SKM-1 treated with dmso at 0.1 percent for 144 hours (cell line): ENCODE measurements at regions not wholly inside any gene's neighbourhood (a gene's known extent, or its start where the extent isn't known, plus 50 kb on each side); places are given as distances from the start of the nearest gene placed in this dataset.
A peak's percentile ranks its signal among the peaks of the same experiment; 100 is the strongest.
"Not testable (repeated sequence)": the region's sequence is repeated elsewhere in the genome, so short reads cannot be mapped to it uniquely, and the experiment has no call there.

Source experiments
- DNase-seq: peaks from one replicate; lab custom pipeline; 2025; ENCODE audit not compliant: unreplicated experiment; lab: John Stamatoyannopoulos, UW

DNA sequence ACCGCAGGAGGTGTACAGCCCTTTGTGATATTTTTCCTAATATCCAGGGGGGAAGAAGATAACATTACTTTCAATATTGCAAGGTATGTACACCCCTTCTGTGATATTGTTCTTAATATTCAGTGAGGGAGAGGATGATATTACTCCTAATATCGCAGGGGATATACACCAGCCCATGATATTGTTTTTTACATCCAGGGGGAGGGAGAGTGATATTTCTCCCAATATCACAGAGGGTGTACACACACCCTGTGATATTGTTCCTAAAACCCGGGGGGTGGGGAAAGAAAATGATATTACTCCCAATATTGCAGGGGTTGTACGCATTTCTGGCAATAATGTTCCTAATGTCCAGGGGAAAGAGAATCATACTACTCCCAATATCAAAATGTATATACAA lies 58.0 kb upstream of the SLC25A48 start:
- no peak for DNase-seq

GRCh38 chr5:135761746-135762145 lies 72.7 kb upstream of the SLC25A48 start:
- no peak for DNase-seq

DNA sequence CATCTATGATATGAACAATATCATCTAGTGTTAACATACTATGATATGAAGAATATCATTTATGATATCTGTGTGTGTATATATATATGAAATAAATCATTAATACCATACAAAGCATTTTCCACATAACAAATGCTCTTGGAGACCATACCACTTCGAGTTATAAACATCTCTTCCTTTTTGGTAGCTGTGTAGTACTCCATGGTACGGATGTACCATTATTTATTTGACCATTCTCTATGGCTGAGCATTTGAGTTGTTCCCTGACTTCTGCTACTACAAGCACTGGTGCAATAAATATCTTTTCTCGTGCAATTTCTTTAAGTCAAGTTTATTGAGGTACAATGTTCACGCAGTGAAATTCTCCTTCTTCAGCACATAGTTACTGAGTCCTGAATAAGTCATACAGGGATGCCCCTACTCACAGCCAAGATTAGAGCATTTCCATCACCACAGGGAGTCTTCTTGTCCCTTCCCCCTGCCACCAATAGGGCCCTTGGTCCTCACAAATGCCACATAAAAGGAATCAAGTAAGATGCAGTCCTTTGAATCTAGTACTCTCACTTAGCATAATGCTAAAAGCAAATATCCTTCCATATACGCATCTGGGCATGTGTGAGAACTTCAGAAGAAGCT lies 75.2 kb upstream of the SLC25A48 start:
- no peak for DNase-seq

GRCh38 chr5:135753990-135754389 lies 80.5 kb upstream of the SLC25A48 start:
- DNase-seq = no peak

GRCh38 chr5:135750506-135750905 lies 84.0 kb upstream of the SLC25A48 start:
- no peak for DNase-seq

DNA sequence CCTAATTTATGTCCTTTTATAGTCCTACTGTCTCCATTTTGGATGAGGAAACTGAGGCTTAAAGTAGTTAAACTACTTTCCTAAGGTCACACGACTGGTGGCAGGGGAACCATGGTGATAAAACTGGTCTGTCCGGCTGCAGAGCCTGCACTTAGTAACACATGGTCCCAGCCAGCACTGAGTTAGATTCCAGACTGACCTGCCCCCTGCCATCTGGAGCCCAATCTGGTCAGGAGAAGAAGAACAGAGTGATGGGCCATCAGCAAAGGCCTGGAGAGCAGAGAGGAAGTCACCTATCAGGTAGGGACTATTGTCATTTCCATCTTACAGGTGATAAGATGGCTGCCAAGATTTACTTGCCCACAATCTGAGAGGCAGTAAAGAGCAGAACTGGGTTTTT lies 86.6 kb upstream of the SLC25A48 start:
- no peak for DNase-seq

DNA sequence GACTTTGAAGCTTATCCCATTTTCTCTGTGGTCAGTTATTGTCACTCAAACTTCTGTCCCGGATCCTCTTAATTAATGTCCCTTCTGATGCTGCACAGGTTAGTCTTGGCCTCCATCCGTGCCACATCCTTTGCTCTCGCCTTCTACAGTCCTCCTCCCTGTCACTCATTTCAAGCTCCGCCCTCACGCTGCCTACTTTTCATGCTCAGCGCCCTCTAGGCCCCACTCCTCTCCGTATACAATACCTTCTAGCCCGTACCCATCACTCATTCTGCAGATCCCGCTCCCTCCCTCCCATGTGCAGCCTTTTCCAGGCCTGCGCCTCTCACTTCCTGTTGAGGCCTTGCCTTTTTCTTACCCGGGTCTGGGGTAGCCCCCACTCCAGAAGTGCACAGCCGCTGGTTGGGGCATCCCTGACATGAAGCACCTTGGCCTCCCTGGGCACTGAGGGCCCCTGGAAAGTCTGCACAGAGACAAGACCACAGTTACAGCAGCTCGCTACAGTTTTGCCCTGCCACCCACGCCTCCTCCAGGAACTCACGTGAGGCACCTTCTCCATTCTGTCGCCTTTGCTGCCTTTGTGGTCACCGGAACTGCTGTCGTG lies 88.5 kb upstream of the SLC25A48 start:
- DNase-seq = no peak

GRCh38 chr5:135743705-135744411 lies 90.6 kb upstream of the SLC25A48 start:
- no peak for DNase-seq

DNA sequence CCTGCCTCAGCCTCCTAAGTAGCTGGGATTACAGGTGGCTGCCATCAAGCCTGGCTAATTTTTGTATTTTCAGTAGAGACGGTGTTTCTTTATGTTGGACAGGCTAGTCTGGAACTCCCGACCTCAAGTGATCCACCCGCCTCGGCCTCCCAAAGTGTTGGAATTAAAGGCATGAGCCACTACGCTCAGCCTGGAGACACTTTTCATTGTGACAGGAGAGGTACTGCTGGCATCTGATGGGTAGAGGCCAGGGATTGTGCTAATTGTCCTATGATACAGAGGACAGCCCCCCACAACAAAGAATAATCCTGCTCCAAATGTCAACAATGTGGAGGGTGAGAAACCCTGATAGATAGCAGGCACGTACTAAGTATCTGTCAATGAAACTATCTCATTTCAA lies 91.3 kb upstream of the SLC25A48 start:
- no peak for DNase-seq

DNA sequence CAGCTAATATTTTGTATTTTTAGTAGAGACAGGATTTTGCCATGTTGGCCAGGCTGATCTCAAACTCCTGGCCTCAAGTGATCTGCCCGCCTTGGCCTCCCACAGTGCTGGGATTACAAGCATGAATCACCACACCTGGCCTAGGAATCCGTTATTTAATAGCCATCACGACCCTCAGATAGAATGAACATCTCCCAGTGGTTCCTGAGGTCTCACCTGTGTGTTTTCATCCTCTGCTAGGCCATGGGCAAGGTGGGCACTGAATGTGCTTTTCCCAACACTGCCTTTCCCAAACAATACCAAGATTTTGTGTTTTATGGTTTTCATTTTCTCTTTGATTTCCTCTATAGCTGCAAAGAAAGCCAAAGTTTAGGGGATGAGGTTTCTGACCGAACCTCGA lies 92.2 kb upstream of the SLC25A48 start:
- DNase-seq = not testable (repeated sequence)

DNA sequence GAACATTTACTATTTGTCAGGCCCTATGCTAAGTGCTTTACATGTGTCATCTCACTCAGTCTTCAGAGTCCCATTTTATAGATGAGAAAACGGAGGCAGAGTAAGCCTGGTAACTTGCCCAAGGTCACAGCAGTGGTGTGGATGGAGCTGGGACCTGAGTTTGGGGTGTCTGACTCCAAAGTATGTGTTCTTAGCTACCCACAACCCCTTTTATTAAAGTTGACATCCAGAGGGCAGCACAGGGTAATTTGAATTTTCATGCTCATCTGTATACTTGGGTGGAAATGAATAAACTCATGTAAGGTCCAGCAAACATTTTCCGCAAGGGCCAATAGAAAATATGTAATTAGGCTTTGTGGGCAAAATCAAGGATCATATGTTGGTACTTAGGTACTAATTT lies 93.4 kb upstream of the SLC25A48 start:
- no peak for DNase-seq

GRCh38 chr5:135740475-135740874 lies 94.0 kb upstream of the SLC25A48 start:
- no peak for DNase-seq

DNA sequence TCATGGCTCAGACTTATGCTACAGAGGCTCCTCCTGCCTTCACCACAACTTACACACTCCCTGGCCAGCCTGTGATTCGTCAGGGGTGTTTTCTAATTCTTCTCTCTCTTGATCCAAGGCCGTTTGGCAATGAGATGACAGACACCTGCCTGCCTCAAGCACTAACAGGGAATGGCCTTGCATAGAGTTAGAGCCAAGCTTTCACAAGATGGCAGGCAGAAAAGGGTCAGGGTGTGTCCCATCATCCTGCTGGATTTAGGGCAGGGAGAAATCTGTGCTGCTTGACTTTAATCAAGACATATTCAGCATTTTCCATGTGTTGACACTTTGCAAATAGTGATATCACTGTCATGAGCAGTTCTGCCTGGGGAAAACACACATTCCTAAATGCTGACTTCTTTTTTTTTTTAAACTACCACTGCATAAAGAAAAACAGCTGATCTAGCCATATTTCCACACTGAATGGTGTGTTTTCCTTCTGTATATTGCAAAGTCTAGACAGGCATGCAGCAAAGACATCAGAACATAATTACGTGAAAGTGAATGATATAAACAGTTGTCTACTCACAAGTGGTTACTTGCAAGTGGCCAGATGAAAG lies 95.0 kb upstream of the SLC25A48 start:
- DNase-seq = no peak

DNA sequence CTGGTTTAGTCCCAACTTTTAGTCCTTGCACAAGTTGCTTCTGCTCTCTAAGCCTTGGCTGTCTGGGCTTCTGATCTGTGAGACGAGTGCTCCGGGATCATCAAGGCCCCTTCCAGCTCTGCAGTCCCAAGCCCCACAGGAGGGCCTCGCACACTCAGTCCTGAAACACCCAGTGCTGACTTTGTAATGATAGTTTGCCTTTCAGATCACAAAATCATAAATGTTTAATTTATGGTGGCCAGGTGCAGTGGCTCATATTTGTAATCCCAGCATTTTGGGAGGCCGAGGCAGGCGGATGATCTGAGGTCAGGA lies 95.9 kb upstream of the SLC25A48 start:
- no peak for DNase-seq

GRCh38 chr5:135737701-135738563 lies 96.5 kb upstream of the SLC25A48 start:
- no peak for DNase-seq

DNA sequence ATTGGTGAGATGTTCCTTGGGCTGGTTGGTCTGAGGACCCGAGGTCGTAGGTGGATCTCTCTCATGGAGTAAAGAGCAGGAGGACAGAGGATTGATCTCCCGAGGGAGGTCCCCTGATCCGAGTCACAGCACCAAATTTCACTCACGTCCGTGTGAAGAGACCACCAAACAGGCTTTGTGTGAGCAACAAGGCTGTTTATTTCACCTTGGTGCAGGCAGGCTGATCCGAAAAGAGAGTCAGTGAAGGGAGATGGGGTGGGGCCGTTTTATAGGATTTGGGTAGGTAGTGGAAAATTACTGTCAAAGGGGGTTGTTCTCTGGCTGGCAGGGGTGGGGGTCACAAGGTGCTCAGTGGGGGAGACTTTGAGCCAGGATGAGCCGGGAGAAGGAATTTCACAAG lies 97.5 kb upstream of the SLC25A48 start:
- not testable (repeated sequence) for DNase-seq

- DNase-seq = no peak
Observed at GRCh38 chr5:135735831-135736230, 98.6 kb upstream of the SLC25A48 start.

- DNase-seq = not testable (repeated sequence)
Observed at GRCh38 chr5:135734956-135735355, 99.5 kb upstream of the SLC25A48 start.

GRCh38 chr5:135731034-135731433 lies 103.4 kb upstream of the SLC25A48 start:
- not testable (repeated sequence) for DNase-seq

DNA sequence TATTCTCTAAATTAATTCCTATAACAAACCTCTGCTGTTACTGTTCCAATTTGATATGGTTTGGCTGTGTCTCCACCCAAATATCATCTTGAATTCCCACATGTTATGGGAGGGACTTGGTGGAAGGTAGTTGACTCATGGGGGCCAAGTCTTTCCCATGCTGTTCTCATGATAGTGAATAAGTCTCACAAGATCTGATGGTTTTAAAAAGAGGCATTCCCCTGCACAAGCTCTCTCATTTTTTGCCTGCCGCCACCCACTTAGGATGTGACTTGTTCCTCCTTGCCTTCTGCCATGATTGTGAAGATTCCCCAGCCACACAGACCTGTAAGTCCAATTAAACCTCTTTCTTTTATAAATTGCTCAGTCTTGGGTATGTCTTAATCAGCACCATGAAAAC lies 104.3 kb upstream of the SLC25A48 start:
- not testable (repeated sequence) for DNase-seq

- peak; percentile 32 for DNase-seq
Observed at GRCh38 chr5:135729321-135729786, 105.1 kb upstream of the SLC25A48 start.
